GM21526 (cell line): ENCODE measurements at regions not wholly inside any gene's neighbourhood (a gene's known extent, or its start where the extent isn't known, plus 50 kb on each side); places are given as distances from the start of the nearest gene placed in this dataset.

Source experiments
- ATAC-seq: cut with Tn5 transposase; IDR thresholded peaks from one replicate; pipeline ENCODE4 v1.9.1; 2021; ENCODE audit warnings: moderate library complexity; ENCODE audit not compliant: unreplicated experiment, low FRiP score

DNA sequence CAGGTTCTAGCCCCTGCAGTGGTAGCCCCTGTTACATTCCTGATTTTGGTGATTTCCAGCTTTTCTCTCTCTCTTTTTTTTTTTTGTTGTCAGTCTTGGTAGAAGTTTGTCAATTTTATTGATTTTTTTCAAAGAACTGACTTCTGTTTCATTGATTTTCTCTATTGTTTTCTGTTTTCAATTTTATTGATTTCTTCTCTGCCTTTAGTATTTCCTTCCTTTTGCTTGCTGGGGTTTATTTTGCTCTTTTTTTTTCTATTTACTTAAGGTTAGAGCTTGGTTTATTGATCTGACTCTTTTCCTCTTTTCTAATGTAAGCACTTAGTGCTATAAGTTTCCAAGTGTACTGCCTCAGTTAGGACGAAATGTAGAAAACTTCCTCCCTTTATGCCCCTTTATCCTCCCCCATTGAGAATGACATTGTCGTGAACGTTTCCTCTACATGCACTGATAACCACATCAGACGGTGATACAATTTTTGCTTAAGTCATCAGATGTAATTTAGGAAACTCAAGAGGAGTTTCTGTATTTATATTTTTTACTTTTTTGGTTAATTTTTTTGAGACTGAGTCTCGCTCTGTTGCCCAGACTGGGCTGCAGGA is 81.1 kb upstream of the HS6ST1 start:
- no peak for ATAC-seq

DNA sequence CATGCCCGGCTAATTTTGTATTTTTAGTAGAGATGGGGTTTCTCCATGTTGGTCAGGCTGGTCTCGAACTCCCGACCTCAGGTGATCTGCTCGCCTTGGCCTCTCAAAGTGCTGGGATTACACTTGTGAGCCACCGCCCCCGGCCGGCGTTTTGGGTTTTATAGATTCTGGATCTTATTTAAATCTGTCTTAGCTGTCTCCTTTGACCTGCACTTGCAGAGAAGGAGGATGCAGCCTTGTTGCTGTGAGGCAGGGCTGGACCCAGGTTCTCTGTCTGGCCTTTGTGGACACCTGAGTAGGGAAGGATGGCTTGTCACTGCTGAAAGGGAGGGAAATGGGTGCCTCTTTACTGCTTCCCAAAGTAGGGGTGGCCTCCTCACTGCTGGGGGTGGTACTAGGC is 83.0 kb upstream of the HS6ST1 start:
- no peak for ATAC-seq

DNA sequence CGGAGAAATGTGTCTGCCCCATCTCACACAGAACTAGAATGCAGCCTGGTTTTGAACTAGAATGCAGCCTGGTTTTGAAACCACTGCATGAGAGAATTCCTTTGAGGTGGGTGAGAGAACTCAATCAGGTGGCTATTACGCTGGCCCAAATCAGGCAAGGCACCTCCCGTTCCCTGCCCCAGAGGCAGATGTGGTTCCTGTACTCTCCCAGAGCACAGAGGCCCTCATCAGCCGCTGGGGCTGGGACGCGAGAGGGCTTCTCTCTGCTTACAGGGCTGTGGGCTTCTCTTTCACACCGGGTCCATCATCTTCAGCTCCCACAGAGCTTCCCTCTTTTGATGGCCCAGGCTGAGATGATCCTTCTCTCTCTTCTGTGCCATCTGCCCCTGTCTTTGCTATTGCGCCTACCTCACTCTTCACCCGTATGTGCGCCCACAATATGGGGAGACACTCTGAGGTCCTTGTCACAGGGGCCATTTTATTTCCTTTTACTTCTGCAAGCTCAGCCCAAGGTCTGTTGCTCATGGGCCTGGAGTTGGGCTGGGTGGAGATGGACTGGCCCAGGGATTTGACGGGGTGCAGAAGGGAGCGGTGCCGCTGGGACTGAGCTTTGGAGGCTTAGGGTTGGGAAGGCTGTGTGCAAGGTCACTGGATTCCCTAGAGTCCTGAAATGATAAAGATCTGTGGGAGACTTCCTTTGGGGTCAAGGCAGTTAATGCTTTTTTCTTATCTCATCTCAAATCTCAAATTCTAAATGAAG is 84.4 kb upstream of the HS6ST1 start:
- no peak for ATAC-seq

DNA sequence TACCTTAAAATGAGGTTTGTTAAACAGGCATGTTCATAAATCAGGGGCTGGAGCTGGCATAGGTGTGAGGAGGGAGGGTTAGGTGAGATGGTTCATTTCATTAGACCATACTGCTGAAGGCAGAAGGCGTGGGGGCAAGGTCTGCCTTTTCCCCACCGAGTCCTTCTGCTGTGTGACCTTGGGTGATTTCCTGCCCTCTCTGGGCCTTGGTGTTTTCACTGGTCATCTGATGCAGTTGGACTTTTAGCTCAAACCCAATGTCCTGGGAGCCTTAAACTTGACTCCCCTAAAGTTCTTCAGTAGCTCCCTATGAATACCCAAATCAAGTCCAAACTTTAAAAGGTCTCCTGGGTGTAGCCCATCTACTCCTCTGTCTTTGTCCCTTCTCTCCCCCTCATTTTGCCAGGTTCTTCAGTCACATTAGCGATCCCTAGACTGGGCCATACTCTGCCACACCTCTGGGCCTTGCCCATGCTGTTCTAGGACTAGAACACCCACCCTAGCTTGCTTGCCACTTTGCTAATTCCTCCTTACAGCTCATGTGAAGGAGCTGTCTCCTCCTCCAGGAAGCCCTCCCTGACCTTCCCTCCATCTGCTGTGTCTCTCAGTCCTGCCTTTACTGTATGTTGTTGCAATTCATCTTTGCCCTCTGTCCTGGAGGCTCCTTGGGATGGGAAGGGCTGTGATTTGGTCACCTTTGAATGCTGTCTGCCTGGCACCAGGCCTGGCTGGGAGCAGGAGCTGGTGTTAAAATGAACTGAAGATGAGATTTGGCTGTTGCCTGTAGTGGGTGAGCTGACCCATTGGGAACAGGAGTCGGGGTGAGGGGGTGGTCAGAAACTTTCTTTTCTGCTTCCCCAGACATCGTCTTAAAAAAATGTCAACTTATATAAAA is 85.4 kb upstream of the HS6ST1 start:
- no peak for ATAC-seq

DNA sequence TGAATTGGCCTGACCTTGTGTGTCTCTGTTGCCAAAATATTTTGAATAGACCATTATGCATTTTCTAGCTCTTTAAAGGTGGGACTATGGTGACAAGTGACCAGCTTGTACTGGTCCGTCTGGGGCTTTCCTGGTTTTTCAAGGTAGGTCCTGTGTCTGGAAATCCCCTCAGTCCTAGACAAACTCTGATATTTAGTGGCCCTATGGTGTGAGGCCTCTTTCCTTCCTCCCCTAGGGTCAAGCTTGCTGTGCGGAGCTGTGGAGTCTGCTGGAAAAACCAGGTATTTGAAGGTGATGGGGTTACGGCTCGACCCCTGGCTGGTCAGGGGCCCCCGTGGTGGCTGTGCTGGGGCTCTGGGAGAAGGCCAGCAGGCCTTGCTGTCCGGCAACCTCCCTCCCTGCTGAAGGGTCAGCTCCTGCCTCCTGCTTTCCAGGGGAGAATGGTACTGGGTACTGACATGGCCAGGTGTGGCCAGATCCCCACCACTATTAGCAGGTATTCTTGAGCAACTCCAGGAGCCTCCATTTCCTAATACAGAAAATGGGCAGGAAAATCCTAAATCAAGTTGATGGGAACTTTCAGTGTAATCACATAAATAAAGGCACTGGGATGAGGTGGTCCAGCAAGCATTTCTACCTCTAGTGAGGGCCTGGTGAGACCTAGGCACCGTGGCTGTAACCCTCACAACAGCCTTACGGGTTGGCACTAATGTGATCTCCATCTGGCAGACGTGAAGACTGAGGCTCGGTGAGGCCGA is 86.2 kb upstream of the HS6ST1 start:
- no peak for ATAC-seq

DNA sequence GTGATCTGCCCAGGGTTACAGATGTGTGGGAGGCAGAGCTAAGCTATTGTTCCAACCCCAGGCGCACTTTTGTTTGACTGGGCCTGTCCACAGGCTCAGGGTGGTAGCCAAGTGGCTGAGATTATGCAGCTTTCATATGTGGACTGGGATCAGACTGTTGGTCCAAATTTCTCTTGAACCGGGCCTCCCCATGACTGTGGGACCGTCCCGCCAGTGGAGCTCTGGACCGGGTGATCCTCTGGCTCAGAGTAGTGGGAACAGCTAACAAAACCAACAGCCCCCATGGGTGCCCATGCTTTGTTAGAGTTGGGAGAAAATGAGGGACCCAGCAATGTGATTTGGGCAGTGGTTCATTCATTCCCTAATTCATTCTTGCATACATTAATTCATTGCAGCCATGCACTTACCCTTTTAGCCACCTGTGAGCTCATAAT is 86.8 kb upstream of the HS6ST1 start:
- no peak for ATAC-seq

DNA sequence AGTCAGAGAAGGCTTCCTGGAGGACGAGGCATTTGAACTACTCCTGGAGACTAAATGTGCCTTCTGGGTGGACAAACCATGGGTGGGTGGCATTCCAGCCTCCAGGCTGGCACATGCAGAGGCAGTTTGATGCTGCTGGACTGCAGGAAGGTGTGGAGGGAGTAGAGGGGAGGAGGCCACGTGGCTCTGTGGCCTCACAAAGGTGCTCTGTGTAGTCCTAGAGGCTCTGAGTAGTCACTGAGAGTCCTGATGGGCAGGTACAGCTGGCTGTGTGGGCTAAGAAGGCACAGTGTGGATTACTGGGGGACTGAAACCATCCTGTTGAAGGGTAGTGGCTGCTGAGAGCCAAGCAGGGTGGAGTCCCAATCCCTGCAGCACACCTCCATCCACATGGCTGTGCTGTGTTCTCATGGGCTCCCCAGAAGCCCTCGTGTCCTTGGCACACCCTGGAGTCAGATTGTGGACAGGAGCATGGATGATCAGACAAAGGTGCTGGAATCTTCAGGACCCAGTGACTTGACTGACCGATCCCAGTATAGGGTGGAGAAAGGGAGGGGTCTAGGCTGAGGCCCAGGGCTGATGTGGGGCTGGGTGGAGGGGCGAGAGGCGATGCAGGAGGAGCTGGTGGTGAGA is 87.4 kb upstream of the HS6ST1 start:
- no peak for ATAC-seq

DNA sequence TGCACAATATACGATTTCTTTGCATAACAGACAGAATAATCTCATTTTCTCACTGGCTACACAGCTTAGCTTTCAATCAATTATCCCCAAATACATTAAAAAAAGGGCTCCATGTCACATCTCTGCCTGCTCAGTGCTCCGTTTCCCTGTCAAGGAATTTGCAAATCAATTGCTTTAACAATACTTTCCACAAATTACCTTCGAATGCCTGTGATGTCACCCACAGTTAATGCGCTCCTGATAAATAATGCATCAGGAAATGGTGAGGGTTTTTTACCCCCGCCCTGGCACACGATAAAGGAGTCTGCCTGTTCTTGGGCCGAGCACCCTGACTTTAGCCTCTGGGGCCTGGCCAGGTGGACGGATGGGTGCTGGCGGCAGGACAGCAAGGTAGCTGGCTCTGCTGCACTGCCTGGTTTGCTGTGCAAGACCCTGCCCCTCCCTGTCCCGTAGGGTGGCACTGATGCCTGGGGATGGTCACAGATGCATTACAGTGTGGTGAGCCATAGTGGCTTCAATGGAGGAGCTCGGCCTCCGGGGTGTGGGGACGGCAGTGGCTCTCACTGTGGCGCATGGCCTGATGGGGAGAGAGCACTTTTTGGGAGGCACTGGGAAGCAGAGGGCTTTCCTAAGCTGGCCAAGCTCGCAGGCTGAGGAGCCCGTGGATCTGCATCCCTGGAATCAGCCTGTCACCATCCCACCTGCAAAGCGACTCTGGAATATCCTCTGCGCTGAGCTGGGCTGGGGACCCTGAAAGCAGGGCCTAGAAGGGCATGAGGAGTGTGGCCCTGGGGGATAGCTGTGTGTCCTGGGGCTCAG is 88.3 kb upstream of the HS6ST1 start:
- no peak for ATAC-seq

DNA sequence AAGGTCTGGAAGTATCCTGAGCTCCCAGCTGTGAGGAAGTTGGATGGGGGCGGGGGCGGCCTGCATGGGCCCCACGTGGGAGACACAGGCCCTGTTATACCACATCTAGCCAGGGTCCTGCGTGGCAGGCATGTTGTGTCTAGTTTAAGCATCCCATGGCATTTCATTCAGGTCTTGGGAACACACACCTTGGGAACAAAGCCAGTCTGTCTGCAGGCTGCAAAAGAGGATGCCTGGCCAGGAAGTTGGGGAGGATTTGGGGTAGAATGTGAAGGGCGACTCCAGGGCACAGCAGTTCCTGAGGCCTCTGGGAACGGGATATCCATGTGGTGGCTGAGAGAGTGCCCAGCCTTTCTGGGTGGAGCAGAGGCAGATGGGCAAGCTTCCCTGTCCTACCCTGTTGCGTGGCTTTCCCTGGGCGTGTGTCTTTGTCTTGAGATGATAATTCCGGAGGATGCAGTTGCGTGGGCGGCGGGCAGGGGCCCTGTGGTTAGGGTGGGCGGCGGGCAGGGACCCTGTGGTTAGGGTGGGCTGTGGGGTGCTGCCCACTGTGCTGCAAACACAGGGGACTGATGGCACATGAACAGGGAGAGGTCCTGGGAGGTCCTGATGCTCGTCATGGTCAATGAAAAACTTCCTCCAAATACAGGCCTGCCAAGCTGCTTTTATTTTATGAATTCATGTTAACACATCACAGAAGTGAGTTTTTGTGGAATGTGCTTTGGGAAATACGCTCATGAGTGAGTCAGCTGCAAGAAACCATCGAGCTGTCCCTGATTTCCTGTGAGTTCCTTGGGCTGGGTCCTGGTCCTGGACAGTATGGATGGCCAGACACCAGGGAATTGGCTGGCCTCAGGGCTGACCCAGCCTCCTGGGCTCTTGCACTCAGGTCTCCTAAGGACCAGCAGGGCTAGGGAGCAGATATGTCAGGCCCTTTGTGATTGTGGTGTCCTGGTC is 90.0 kb upstream of the HS6ST1 start:
- no peak for ATAC-seq

DNA sequence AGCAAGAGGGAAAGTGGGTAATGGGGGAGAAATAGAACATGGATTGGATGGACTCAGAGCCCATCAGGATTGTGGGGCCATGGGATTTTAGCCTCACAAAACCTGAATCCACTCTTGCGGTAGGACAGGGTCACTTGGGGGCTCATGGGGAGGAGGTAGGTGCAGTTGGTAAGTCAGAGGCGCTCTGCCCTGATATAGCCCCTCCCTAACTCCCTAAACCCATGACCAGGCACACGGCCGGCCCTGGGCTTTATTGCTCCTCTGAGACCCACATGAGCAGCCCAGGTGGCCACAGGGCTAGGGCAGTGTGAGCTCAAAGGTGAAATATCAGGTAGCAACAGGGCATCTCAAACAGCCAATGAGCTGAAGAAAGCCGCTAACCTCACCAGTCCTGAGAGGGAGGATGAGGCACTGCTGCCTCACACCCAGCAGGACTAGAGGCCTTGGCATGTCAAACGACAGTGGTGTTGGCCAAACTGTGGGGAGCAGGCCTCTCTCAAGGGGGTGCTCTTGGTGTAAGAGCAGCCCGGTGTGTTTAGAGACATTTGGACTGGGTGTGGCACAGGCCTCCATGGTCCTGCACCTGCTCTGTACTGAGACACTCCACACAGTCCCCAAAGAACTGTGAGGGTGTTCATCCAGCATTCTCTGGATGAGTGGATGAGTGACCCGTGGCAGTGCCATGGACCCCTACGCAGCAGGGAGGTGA is 90.8 kb upstream of the HS6ST1 start:
- ATAC-seq = no peak

DNA sequence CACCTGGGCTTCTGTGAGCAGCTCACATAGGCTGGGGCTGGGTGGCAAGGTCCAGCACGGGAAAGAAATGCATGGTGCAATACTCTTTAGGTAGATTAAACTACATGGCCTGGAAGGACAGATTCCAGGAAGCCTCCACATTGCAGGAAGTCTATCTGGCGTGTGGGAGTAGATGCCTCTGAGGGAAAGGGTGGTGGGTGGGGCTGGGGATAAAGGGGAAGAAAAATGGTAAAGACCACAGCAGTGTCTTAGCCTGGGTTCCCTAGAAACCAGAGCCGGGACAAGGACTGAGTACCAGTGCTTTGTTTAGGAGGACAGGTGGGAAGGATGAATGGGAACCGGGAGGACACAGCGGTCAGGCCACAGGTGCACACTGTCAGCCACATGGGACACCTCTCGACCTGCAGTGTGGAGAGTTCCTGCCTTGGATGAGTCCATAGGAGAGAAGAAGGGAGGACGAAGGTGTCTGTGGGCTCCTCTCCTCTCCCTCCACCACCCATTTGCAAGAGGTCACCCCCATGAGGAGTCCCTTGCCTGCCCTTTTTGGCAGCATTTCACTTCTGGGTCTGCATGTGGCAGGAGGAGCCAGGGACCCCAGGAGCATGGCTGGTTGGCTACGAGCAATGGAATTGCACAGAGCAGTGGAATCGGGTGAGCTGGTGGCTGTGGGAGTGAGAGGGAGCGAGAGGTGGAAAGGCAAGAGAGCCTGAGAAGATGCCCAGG is 91.5 kb upstream of the HS6ST1 start:
- ATAC-seq = no peak

DNA sequence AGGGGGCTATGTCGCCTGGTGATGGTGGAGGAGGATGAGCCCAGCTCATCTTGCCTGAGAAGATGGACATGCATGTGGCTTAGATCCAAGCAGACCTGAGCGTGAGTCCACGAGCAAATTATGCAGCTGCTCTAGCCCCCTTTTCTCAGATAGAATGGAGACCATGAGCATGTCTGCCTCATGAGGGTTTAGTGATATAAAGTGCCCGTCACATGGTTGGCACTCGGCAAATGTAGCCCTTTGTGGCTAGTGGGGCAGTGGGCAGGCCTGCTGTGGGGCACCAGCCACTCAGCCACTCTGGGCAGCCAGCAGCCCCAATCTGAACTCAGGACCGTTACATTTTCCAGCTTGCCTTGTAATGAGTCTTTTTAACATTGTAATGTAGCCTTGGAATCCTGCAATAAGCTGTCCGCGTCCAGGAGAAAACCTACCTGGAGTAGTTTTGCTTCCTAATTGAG is 92.1 kb upstream of the HS6ST1 start:
- ATAC-seq = no peak

DNA sequence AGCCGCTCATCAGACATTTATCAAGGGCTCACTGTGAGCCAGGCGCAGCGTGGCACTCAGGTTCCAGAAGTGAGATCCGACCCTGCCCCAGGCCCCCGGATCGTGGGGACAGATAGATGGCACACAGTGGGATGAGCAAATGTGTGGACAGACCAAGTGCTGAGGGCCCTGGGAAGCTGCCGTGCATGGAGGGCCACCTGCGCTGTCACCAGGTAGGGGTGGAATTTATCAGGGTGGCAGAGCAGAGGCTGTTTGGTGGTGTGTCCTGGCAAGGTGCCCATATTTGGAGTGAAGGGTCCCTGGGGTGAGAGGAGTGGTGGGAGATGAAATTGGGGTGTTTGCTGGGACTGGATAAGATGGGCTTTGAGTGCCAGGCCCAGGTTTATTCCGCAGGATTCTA is 92.8 kb upstream of the HS6ST1 start:
- ATAC-seq = no peak

DNA sequence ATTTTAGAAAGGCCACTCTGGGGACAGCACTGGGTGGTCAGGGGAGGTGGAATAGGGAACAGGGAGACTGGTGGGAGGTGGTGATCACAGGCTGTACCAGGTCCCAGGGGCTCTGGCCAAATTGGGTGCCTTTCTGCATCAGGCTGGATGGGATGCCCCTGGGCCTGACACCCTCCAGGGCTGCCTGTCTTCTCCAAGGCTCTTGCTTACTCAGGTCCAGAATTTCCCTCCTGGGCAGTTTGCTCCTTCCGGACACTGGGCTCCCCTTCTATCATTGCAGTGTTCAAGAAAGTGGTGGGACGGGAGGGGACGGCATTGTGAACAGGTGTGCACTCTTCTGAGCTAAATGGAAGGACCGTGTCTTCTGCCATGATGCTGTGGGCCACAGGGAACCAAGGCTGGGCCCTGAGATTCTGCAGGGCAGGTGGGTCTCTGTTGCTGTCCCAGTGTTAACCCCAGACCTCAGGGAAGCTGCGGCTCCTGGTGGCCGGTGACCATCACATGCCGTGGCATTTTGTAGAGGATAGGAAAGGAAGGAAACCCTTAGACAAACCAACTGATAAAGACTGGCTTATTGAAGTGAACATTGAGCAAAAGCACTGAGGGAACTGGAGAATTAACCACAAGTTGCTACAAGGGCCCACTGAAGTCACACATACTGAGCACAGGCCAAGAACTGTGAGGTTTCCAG is 93.7 kb upstream of the HS6ST1 start:
- ATAC-seq = no peak

DNA sequence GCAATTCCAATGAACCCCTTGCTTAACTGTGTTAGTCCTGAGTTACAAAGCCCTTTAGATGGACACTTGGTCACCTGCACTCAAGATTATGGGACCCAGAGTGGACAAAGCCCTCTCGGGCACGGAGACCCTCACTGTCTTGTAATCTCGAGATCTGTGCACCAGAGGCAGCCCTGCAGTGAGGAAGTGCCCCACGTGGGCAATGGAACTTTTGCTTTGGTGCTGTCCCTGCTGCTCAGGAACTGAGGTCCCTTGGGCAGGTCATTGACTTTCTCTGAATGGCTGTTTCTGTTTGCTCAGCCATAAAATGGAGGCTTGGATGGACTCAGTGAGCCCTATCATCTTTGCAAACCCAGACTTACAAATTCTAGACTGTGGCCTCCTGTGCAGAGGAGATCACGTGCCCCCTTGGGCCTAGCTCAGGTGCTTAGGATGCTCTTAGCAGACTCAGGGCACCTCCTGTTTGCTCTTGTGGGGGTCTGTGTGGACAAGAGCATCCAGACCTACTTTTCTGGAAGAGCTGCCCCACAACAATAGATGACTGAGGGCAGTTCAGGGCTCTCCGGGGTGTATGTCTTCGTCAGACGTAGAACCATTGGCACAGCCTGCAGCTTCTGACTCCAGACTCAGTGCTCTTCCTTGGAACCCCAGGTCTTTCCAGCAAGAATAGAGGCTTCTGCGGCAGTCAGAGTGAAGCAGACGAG is 94.5 kb upstream of the HS6ST1 start:
- no peak for ATAC-seq
